ENCODE measurements at regions not wholly inside any gene's neighbourhood (a gene's known extent, or its start where the extent isn't known, plus 50 kb on each side); places are given as distances from the start of the nearest gene placed in this dataset.

GRCh38 chr3:130258532-130258952 is 86.9 kb upstream of the COL6A5 start:
- Mint-ChIP-seq H3K4me1 (peaks cover 41% of the 10 kb centered on the region), H3K36me3 (ENCODE audit: low read depth) (no peaks in the 10 kb centered on the region), H3K9me3 (no peaks in the 10 kb centered on the region), H3K4me3 (no peak overlapping the region), H3K27me3 (ENCODE audit: low read depth) (no peaks in the 10 kb centered on the region), H3K27ac (peak overlapping the region in 2 of 3 experiments; percentile 75 to 77)
- no peak for TF ChIP-seq CTCF (IDR thresholded peaks at IDR 0.05; ENCODE audit: unreplicated experiment in 3 of 3)

- peaks cover 41% of the 10 kb centered on the region for H3K4me1 Mint-ChIP-seq
- no peaks in the 10 kb centered on the region for H3K9me3 Mint-ChIP-seq
- no peak overlapping the region for H3K4me3 Mint-ChIP-seq
- H3K27ac Mint-ChIP-seq: peak overlapping the region in 2 of 3 experiments; percentile 75 to 77
- no peak for TF ChIP-seq CTCF (IDR thresholded peaks at IDR 0.05; ENCODE audit: unreplicated experiment in 3 of 3)
- H3K27me3 Mint-ChIP-seq (ENCODE audit: low read depth): no peaks in the 10 kb centered on the region
- H3K36me3 Mint-ChIP-seq (ENCODE audit: low read depth): no peaks in the 10 kb centered on the region
These were observed 86.2 kb upstream of the COL6A5 start for GRCh38 chr3:130259166-130259874.

GRCh38 chr3:130260918-130261317 is 84.6 kb upstream of the COL6A5 start:
- peaks cover 41% of the 10 kb centered on the region for H3K4me1 Mint-ChIP-seq
- H3K27ac Mint-ChIP-seq: no peak overlapping the region
- no peaks in the 10 kb centered on the region for H3K36me3 Mint-ChIP-seq (ENCODE audit: low read depth)
- no peaks in the 10 kb centered on the region for H3K9me3 Mint-ChIP-seq
- no peak overlapping the region for H3K4me3 Mint-ChIP-seq
- no peak for TF ChIP-seq CTCF (IDR thresholded peaks at IDR 0.05; ENCODE audit: unreplicated experiment in 3 of 3)
- H3K27me3 Mint-ChIP-seq (ENCODE audit: low read depth): no peaks in the 10 kb centered on the region

- no peak for TF ChIP-seq CTCF (IDR thresholded peaks at IDR 0.05; ENCODE audit: unreplicated experiment in 3 of 3)
- Mint-ChIP-seq H3K27ac (no peak overlapping the region), H3K4me3 (no peak overlapping the region), H3K36me3 (ENCODE audit: low read depth) (no peaks in the 10 kb centered on the region), H3K4me1 (peaks cover 17% of the 10 kb centered on the region), H3K27me3 (ENCODE audit: low read depth) (peaks cover 2% of the 10 kb centered on the region), H3K9me3 (no peaks in the 10 kb centered on the region)
These were observed 81.8 kb upstream of the COL6A5 start for GRCh38 chr3:130263708-130264107.

GRCh38 chr3:130266817-130267216 is 78.7 kb upstream of the COL6A5 start:
- H3K4me3 Mint-ChIP-seq: no peak overlapping the region
- peaks cover 4% of the 10 kb centered on the region for H3K27me3 Mint-ChIP-seq (ENCODE audit: low read depth)
- H3K4me1 Mint-ChIP-seq: no peaks in the 10 kb centered on the region
- no peaks in the 10 kb centered on the region for H3K36me3 Mint-ChIP-seq (ENCODE audit: low read depth)
- no peak overlapping the region for H3K27ac Mint-ChIP-seq
- H3K9me3 Mint-ChIP-seq: peaks cover 2% of the 10 kb centered on the region
- no peak for TF ChIP-seq CTCF (IDR thresholded peaks at IDR 0.05; ENCODE audit: unreplicated experiment in 3 of 3)

- Mint-ChIP-seq H3K27ac (peak overlapping the region in 1 of 3 experiments; percentile 4), H3K9me3 (no peaks in the 10 kb centered on the region), H3K4me1 (peaks cover 19% of the 10 kb centered on the region), H3K4me3 (no peak overlapping the region), H3K36me3 (ENCODE audit: low read depth) (no peaks in the 10 kb centered on the region), H3K27me3 (ENCODE audit: low read depth) (no peaks in the 10 kb centered on the region)
- TF ChIP-seq CTCF (IDR thresholded peaks at IDR 0.05; ENCODE audit: unreplicated experiment in 3 of 3): peak; percentile 85 to 90 (median 88)
These were observed 69.2 kb upstream of the COL6A5 start for GRCh38 chr3:130276203-130276803.

Data from nephron (organoid).